ENCODE measurements at regions not wholly inside any gene's neighbourhood (a gene's known extent, or its start where the extent isn't known, plus 50 kb on each side); places are given as distances from the start of the nearest gene placed in this dataset.

- no peak for TF ChIP-seq CTCF (IDR thresholded peaks at IDR 0.05; ENCODE audit: borderline replicate concordance, extremely low read depth, low read length, poor library complexity, severe bottlenecking)
- TF ChIP-seq EZH2 (IDR thresholded peaks at IDR 0.05; ENCODE audit: borderline replicate concordance, low read depth, low read length, severe bottlenecking), result no peak
These were observed 101.2 kb upstream of the ITGA6 start for GRCh38 chr2:172326211-172326509.
